AG04450 (cell line): ENCODE measurements at regions not wholly inside any gene's neighbourhood (a gene's known extent, or its start where the extent isn't known, plus 50 kb on each side); places are given as distances from the start of the nearest gene placed in this dataset.
"Not testable (repeated sequence)": the region's sequence is repeated elsewhere in the genome, so short reads cannot be mapped to it uniquely, and the experiment has no call there.

Experiments used
- CTCF ChIA-PET: fragments of 300-600, 350-600 bp; formaldehyde crosslinking; extraction: SDS; loops from one replicate; lab custom pipeline; 2022; ENCODE audit warnings: antibody characterized with exemption, inconsistent platforms; lab: Charles Lee
- POLR2A ChIA-PET: fragments of 350-600 bp; formaldehyde crosslinking; extraction: SDS; loops from one replicate; lab custom pipeline; 2021; ENCODE audit warnings: antibody characterized with exemption, inconsistent platforms; lab: Yijun Ruan, JAX
- DNase-seq: peaks from one replicate; pipeline ENCODE4 v3.0.0-alpha.2; 2011; ENCODE audit warnings: low read depth, low spot score
- H3K27ac ChIP-seq: one replicate; pipeline ENCODE4 v1.5.1; 2012; ENCODE audit warnings: low read depth, low read length, control low read depth
- H3K27me3 ChIP-seq: one replicate; pipeline ENCODE4 v1.6.0; 2012; ENCODE audit warnings: low read length; ENCODE audit not compliant: control insufficient read depth, insufficient read depth
- H3K4me3 ChIP-seq: 2 replicates; pipeline ENCODE4 v1.5.1; 2011; ENCODE audit warnings: mild to moderate bottlenecking, low read depth, low read length, control low read depth
- H3K9me3 ChIP-seq: 2 replicates; pipeline ENCODE4 v1.5.1; 2012; ENCODE audit warnings: low read length; ENCODE audit not compliant: control insufficient read depth, insufficient read depth
- TF ChIP-seq, protein P1 (sequence below): IDR thresholded peaks from 2 replicates; pipeline ENCODE4 v1.5.1; 2011; ENCODE audit warnings: low read depth, low read length, control low read depth, inconsistent platforms

DNA sequence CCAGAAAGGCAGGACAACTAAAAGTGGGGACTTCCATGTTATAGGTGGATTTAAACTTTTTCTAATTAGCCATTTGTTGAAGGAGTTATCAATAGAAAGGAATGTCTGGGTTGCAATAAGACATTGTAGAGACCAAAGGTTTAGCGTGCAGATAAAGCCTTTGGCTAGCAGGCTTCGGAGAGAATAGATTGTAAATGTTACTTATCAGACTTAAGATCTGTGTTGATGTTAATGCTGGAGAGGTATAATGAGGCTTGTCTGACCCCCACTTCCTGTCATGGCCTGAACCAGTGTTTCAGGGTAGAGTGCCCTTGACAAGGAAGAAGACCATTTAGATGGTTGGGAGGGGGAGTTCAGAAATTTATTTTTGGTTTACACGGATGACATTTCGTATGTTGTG, 67.1 kb upstream of the SPIN4 start:
- ChIA-PET POLR2A (no interaction called here), CTCF (no interaction called here)
- Histone ChIP-seq H3K27me3 (no peaks in the 10 kb centered on the region), H3K9me3 (no peaks in the 10 kb centered on the region), H3K27ac (no peak overlapping the region), H3K4me3 (no peak overlapping the region)
- TF ChIP-seq, protein P1, sequence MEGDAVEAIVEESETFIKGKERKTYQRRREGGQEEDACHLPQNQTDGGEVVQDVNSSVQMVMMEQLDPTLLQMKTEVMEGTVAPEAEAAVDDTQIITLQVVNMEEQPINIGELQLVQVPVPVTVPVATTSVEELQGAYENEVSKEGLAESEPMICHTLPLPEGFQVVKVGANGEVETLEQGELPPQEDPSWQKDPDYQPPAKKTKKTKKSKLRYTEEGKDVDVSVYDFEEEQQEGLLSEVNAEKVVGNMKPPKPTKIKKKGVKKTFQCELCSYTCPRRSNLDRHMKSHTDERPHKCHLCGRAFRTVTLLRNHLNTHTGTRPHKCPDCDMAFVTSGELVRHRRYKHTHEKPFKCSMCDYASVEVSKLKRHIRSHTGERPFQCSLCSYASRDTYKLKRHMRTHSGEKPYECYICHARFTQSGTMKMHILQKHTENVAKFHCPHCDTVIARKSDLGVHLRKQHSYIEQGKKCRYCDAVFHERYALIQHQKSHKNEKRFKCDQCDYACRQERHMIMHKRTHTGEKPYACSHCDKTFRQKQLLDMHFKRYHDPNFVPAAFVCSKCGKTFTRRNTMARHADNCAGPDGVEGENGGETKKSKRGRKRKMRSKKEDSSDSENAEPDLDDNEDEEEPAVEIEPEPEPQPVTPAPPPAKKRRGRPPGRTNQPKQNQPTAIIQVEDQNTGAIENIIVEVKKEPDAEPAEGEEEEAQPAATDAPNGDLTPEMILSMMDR, result no peak
- no peak for DNase-seq

DNA sequence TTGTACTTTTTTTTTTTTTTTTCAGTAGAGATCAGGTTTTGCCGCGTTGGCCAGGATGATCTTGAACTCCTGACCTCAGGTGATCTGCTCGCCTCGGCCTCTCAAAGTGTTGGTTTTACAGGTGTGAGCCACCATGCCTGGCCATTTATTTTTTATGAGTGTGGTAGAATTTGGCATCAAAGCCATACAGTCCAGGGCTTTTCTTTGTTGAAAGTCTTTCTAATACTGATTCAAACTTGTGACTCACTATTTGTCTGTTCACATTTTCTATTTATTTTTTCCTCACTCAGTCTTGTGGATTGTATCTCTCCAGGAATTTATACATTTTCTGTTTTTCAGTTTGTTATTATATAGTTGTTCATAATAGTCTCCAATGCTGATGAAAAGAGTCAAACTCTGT, 66.5 kb upstream of the SPIN4 start:
- no peak overlapping the region for H3K4me3 ChIP-seq
- ChIA-PET POLR2A (no interaction called here), CTCF (no interaction called here)
- no peak overlapping the region for H3K27ac ChIP-seq
- no peaks in the 10 kb centered on the region for H3K27me3 ChIP-seq
- H3K9me3 ChIP-seq, result no peaks in the 10 kb centered on the region
- no peak for DNase-seq
- TF ChIP-seq, protein P1, result no peak

DNA sequence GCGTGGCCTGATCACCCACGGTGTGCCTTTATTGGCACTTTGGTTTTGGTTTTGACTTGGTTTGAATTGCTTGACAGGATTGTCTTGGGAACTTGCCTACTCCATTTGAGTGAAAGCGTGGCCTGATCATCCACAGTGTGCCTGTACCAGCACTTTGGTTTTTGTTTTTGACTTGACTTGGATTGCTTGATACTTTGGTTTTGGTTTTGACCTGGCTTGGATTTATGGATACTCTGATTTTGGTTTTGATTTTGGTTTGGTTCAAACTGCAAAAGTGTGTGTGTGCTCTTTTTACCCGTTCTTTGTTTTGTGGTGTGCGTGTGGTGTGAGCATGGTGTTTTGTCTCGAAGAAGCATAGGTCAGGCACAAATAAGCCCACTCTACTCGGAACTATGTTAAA, 58.8 kb upstream of the SPIN4 start:
- H3K27me3 ChIP-seq, H3K27ac ChIP-seq, H3K4me3 ChIP-seq, POLR2A ChIA-PET, DNase-seq, H3K9me3 ChIP-seq, CTCF ChIA-PET: not testable (repeated sequence)

DNA sequence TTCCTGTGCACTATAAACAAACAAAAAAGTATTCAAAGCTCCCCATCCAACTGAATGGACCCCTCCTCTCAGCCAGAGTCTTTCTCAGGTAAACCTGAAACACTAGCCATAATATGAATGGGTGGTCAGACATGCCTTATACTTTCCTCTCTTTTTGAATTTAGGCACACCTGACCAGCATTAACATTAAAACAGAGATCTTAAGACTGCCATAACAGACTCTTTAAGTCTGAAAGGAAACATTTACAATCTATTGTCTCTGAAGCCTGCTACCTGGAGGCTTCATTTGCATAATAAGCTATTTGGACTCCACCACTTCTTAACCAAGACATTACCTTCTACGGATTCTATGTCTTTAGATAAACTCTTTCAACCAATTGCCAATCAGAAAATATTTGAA, 56.9 kb upstream of the SPIN4 start:
- POLR2A ChIA-PET, result no interaction called here

DNA sequence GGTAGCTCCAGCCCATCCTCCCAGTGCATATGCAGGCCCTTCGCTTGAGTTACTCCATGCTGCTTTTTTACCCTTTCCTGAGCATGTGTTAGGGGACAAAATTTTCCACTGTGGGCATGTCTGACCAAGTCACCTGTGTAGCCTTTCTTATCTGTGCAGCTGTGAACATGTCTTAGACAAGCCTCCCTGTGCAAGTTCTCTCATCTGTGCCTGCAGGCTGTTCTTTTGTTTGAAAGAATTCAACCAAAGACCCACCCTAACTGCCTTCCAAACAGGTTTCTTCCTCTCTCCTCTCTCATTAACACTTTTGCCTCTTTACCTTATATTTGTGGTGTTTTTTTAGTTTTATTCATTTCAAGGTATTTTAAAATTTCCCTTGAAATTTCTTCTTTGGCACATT, 53.2 kb upstream of the SPIN4 start:
- TF ChIP-seq, protein P1, result no peak
- Histone ChIP-seq H3K9me3 (no peaks in the 10 kb centered on the region), H3K27ac (no peak overlapping the region), H3K27me3 (no peaks in the 10 kb centered on the region), H3K4me3 (no peak overlapping the region)
- CTCF ChIA-PET, result no interaction called here
- POLR2A ChIA-PET, result no interaction called here
- DNase-seq, result no peak

More for the DNA sequence above, 56.9 kb upstream of the SPIN4 start:
- H3K9me3 ChIP-seq, result no peaks in the 10 kb centered on the region
- no peak overlapping the region for H3K4me3 ChIP-seq
- no peak overlapping the region for H3K27ac ChIP-seq
- CTCF ChIA-PET, result no interaction called here
- H3K27me3 ChIP-seq, result no peaks in the 10 kb centered on the region
- TF ChIP-seq, protein P1, result no peak
- no peak for DNase-seq

DNA sequence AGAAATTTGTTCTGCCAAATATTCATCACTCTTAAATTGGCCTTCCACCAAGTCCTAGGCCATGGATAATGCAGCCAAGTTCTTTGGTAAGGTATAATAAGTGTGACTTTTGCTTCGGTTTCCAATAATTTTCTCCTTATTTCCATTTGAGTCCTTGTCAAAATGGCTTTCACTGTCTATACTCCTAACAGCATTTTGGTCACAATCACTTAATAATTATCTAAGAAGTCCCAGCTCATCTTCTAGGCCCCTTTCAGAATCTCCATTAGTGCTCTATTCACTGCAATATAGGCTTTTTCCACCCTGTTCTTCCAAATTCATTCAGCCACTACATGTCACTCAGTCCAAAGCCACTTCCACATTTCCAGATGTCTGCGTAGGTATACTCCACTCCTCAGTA, 51.0 kb upstream of the SPIN4 start:
- DNase-seq, result no peak
- CTCF ChIA-PET, result no interaction called here
- Histone ChIP-seq H3K27ac (no peak overlapping the region), H3K4me3 (no peak overlapping the region), H3K27me3 (no peaks in the 10 kb centered on the region), H3K9me3 (no peaks in the 10 kb centered on the region)
- POLR2A ChIA-PET, result no interaction called here
- TF ChIP-seq, protein P1, result no peak
